GM10248 (cell line): ENCODE measurements at regions not wholly inside any gene's neighbourhood (a gene's known extent, or its start where the extent isn't known, plus 50 kb on each side); places are given as distances from the start of the nearest gene placed in this dataset.

Source experiments
- CTCF ChIA-PET: fragments of 300-600 bp; sonication (Branson Sonifier 250); formaldehyde crosslinking; extraction: SDS; loops from one replicate; lab custom pipeline; 2021; ENCODE audit warnings: antibody characterized with exemption; lab: Yijun Ruan, JAX
- POLR2A ChIA-PET: fragments of 350-650 bp; sonication (Branson Sonifier 250); formaldehyde crosslinking; extraction: SDS; loops from one replicate; lab custom pipeline; 2020; ENCODE audit warnings: antibody characterized with exemption; lab: Yijun Ruan, JAX
- DNase-seq: peaks from one replicate; pipeline ENCODE4 v3.0.0; 2012; ENCODE audit errors: extremely low spot score
- CTCF ChIP-seq: IDR thresholded peaks from 2 replicates; pipeline ENCODE4 v1.5.1; 2012; ENCODE audit warnings: mild to moderate bottlenecking, low read depth; ENCODE audit errors: extremely low read depth, missing control alignments, control extremely low read depth

- no peak for DNase-seq
- TF ChIP-seq CTCF, result no peak
- POLR2A ChIA-PET, result no interaction called here
- CTCF ChIA-PET, result interaction anchor here (1.1 kb wide), 1 partner anchor 10 kb away, joined by 4 read pairs; no protein-coding TSS in a partner anchor
Observed at GRCh38 chr2:167874812-167875211, 372.6 kb downstream of the STK39 start.

GRCh38 chr2:167871286-167871685, 376.1 kb downstream of the STK39 start:
- ChIA-PET CTCF (interaction anchor here (1.8 kb wide), 1 partner anchor 10 kb away, joined by 4 read pairs; no protein-coding TSS in a partner anchor), POLR2A (no interaction called here)
- DNase-seq, result no peak
- TF ChIP-seq CTCF, result no peak

GRCh38 chr2:167869200-167869599, 378.2 kb downstream of the STK39 start:
- TF ChIP-seq CTCF, result no peak
- ChIA-PET POLR2A (no interaction called here), CTCF (no interaction called here)
- no peak for DNase-seq

- DNase-seq, result no peak
- TF ChIP-seq CTCF, result no peak
- CTCF ChIA-PET, result interaction anchor here (1.5 kb wide), 1 partner anchor 9 kb away, joined by 5 read pairs; no protein-coding TSS in a partner anchor
- POLR2A ChIA-PET, result no interaction called here
Observed at GRCh38 chr2:167863377-167863776, 384.0 kb downstream of the STK39 start.

- DNase-seq, result no peak
- POLR2A ChIA-PET, result no interaction called here
- CTCF ChIA-PET, result no interaction called here
- no peak for TF ChIP-seq CTCF
Observed at GRCh38 chr2:167862782-167863181, 384.6 kb downstream of the STK39 start.

- ChIA-PET CTCF (interaction anchor here (1.6 kb wide), 1 partner anchor 9 kb away, joined by 4 read pairs; no protein-coding TSS in a partner anchor), POLR2A (no interaction called here)
- no peak for DNase-seq
- TF ChIP-seq CTCF, result no peak
Observed at GRCh38 chr2:167862296-167862695, 385.1 kb downstream of the STK39 start.
